ENCODE measurements at regions not wholly inside any gene's neighbourhood (a gene's known extent, or its start where the extent isn't known, plus 50 kb on each side); places are given as distances from the start of the nearest gene placed in this dataset.
"Not testable (repeated sequence)": the region's sequence is repeated elsewhere in the genome, so short reads cannot be mapped to it uniquely, and the experiment has no call there.

- H3K9me3 ChIP-seq (ENCODE audit: control insufficient read depth, insufficient read depth, low read length); H3K36me3 ChIP-seq (ENCODE audit: control insufficient read depth, insufficient read depth, low read length); DNase-seq; H3K4me1 ChIP-seq (ENCODE audit: control insufficient read depth, insufficient read depth, low read length); ATAC-seq; H3K9me3 Mint-ChIP-seq; intact Hi-C loops (cut with micrococcal nuclease); H3K27me3 ChIP-seq (ENCODE audit: control insufficient read depth, insufficient read depth, low read length); H3K4me3 ChIP-seq (ENCODE audit: low read length); H3K27ac ChIP-seq (ENCODE audit: low read length); H3K27me3 Mint-ChIP-seq (ENCODE audit: low read depth in 2 of 2); H3K27ac Mint-ChIP-seq; H3K36me3 Mint-ChIP-seq; H3K4me1 Mint-ChIP-seq; H3K4me3 Mint-ChIP-seq: not testable (repeated sequence)
- WGBS (ENCODE audit: insufficient coverage): no CpG with 5 or more reads among the region's 2 CpGs
Measured at GRCh38 chr1:120311930-120312329, 102.9 kb upstream of the NBPF8 start.

- H3K36me3 Mint-ChIP-seq; H3K4me1 ChIP-seq (ENCODE audit: control insufficient read depth, insufficient read depth, low read length); H3K4me3 ChIP-seq (ENCODE audit: low read length); H3K4me3 Mint-ChIP-seq; H3K36me3 ChIP-seq (ENCODE audit: control insufficient read depth, insufficient read depth, low read length); DNase-seq; H3K9me3 Mint-ChIP-seq; H3K4me1 Mint-ChIP-seq; H3K27ac Mint-ChIP-seq; ATAC-seq; intact Hi-C loops (cut with micrococcal nuclease); H3K9me3 ChIP-seq (ENCODE audit: control insufficient read depth, insufficient read depth, low read length); H3K27me3 Mint-ChIP-seq (ENCODE audit: low read depth in 2 of 2); H3K27me3 ChIP-seq (ENCODE audit: control insufficient read depth, insufficient read depth, low read length); H3K27ac ChIP-seq (ENCODE audit: low read length): not testable (repeated sequence)
- no CpG with 5 or more reads among the region's 1 CpG for WGBS (ENCODE audit: insufficient coverage)
Measured at GRCh38 chr1:120308940-120309578, 105.8 kb upstream of the NBPF8 start.

- H3K9me3 ChIP-seq (ENCODE audit: control insufficient read depth, insufficient read depth, low read length); H3K27ac ChIP-seq (ENCODE audit: low read length); H3K27me3 ChIP-seq (ENCODE audit: control insufficient read depth, insufficient read depth, low read length); H3K4me3 ChIP-seq (ENCODE audit: low read length); H3K27ac Mint-ChIP-seq; ATAC-seq; H3K4me3 Mint-ChIP-seq; H3K9me3 Mint-ChIP-seq; DNase-seq; H3K4me1 Mint-ChIP-seq; H3K27me3 Mint-ChIP-seq (ENCODE audit: low read depth in 2 of 2); intact Hi-C loops (cut with micrococcal nuclease); H3K36me3 ChIP-seq (ENCODE audit: control insufficient read depth, insufficient read depth, low read length); H3K36me3 Mint-ChIP-seq; H3K4me1 ChIP-seq (ENCODE audit: control insufficient read depth, insufficient read depth, low read length): not testable (repeated sequence)
- WGBS (ENCODE audit: insufficient coverage): no CpG with 5 or more reads among the region's 3 CpGs
Measured at GRCh38 chr1:120305046-120305445, 109.8 kb upstream of the NBPF8 start.

- H3K36me3 Mint-ChIP-seq; H3K27me3 Mint-ChIP-seq (ENCODE audit: low read depth in 2 of 2); H3K4me1 Mint-ChIP-seq; H3K9me3 ChIP-seq (ENCODE audit: control insufficient read depth, insufficient read depth, low read length); H3K9me3 Mint-ChIP-seq; H3K27ac ChIP-seq (ENCODE audit: low read length); H3K4me3 ChIP-seq (ENCODE audit: low read length); ATAC-seq; H3K4me3 Mint-ChIP-seq; DNase-seq; H3K27ac Mint-ChIP-seq; H3K27me3 ChIP-seq (ENCODE audit: control insufficient read depth, insufficient read depth, low read length); H3K36me3 ChIP-seq (ENCODE audit: control insufficient read depth, insufficient read depth, low read length); H3K4me1 ChIP-seq (ENCODE audit: control insufficient read depth, insufficient read depth, low read length); intact Hi-C loops (cut with micrococcal nuclease): not testable (repeated sequence)
- WGBS (ENCODE audit: insufficient coverage): no CpG with 5 or more reads among the region's 2 CpGs
Measured at GRCh38 chr1:120304341-120304740, 110.5 kb upstream of the NBPF8 start.

GRCh38 chr1:120299433-120300057 is 115.3 kb upstream of the NBPF8 start:
- no CpG with 5 or more reads among the region's 4 CpGs for WGBS (ENCODE audit: insufficient coverage)
- H3K4me3 Mint-ChIP-seq; ATAC-seq; H3K36me3 Mint-ChIP-seq; intact Hi-C loops (cut with micrococcal nuclease); H3K4me1 Mint-ChIP-seq; H3K4me3 ChIP-seq (ENCODE audit: low read length); H3K27ac Mint-ChIP-seq; H3K27me3 Mint-ChIP-seq (ENCODE audit: low read depth in 2 of 2); H3K4me1 ChIP-seq (ENCODE audit: control insufficient read depth, insufficient read depth, low read length); H3K36me3 ChIP-seq (ENCODE audit: control insufficient read depth, insufficient read depth, low read length); H3K9me3 Mint-ChIP-seq; DNase-seq; H3K9me3 ChIP-seq (ENCODE audit: control insufficient read depth, insufficient read depth, low read length); H3K27ac ChIP-seq (ENCODE audit: low read length); H3K27me3 ChIP-seq (ENCODE audit: control insufficient read depth, insufficient read depth, low read length): not testable (repeated sequence)

- H3K4me1 Mint-ChIP-seq; ATAC-seq; intact Hi-C loops (cut with micrococcal nuclease); H3K36me3 ChIP-seq (ENCODE audit: control insufficient read depth, insufficient read depth, low read length); H3K27ac Mint-ChIP-seq; DNase-seq; H3K27ac ChIP-seq (ENCODE audit: low read length); H3K9me3 ChIP-seq (ENCODE audit: control insufficient read depth, insufficient read depth, low read length); H3K27me3 Mint-ChIP-seq (ENCODE audit: low read depth in 2 of 2); H3K27me3 ChIP-seq (ENCODE audit: control insufficient read depth, insufficient read depth, low read length); H3K4me3 ChIP-seq (ENCODE audit: low read length); H3K36me3 Mint-ChIP-seq; H3K4me3 Mint-ChIP-seq; H3K9me3 Mint-ChIP-seq; H3K4me1 ChIP-seq (ENCODE audit: control insufficient read depth, insufficient read depth, low read length): not testable (repeated sequence)
- WGBS (ENCODE audit: insufficient coverage): no CpG with 5 or more reads among the region's 3 CpGs
Measured at GRCh38 chr1:120298487-120298886, 116.3 kb upstream of the NBPF8 start.

GRCh38 chr1:120297345-120297953 is 117.4 kb upstream of the NBPF8 start:
- H3K4me1 Mint-ChIP-seq; H3K36me3 ChIP-seq (ENCODE audit: control insufficient read depth, insufficient read depth, low read length); H3K9me3 ChIP-seq (ENCODE audit: control insufficient read depth, insufficient read depth, low read length); intact Hi-C loops (cut with micrococcal nuclease); H3K9me3 Mint-ChIP-seq; H3K36me3 Mint-ChIP-seq; H3K4me3 ChIP-seq (ENCODE audit: low read length); H3K27me3 Mint-ChIP-seq (ENCODE audit: low read depth in 2 of 2); H3K27ac Mint-ChIP-seq; H3K4me1 ChIP-seq (ENCODE audit: control insufficient read depth, insufficient read depth, low read length); DNase-seq; ATAC-seq; H3K27me3 ChIP-seq (ENCODE audit: control insufficient read depth, insufficient read depth, low read length); H3K4me3 Mint-ChIP-seq; H3K27ac ChIP-seq (ENCODE audit: low read length): not testable (repeated sequence)
- WGBS (ENCODE audit: insufficient coverage): no CpG with 5 or more reads among the region's 3 CpGs

GRCh38 chr1:120290105-120290504 is 113.8 kb upstream of the SEC22B start:
- H3K4me3 Mint-ChIP-seq; H3K4me1 Mint-ChIP-seq; ATAC-seq; H3K27me3 Mint-ChIP-seq (ENCODE audit: low read depth in 2 of 2); H3K9me3 ChIP-seq (ENCODE audit: control insufficient read depth, insufficient read depth, low read length); H3K4me1 ChIP-seq (ENCODE audit: control insufficient read depth, insufficient read depth, low read length); H3K36me3 Mint-ChIP-seq; H3K36me3 ChIP-seq (ENCODE audit: control insufficient read depth, insufficient read depth, low read length); DNase-seq; H3K27me3 ChIP-seq (ENCODE audit: control insufficient read depth, insufficient read depth, low read length); H3K27ac ChIP-seq (ENCODE audit: low read length); H3K27ac Mint-ChIP-seq; H3K4me3 ChIP-seq (ENCODE audit: low read length); H3K9me3 Mint-ChIP-seq; intact Hi-C loops (cut with micrococcal nuclease): not testable (repeated sequence)
- WGBS (ENCODE audit: insufficient coverage): no CpG with 5 or more reads among the region's 3 CpGs
